HG03097 (cell line): ENCODE measurements at regions not wholly inside any gene's neighbourhood (a gene's known extent, or its start where the extent isn't known, plus 50 kb on each side); places are given as distances from the start of the nearest gene placed in this dataset.

Experiments
- ATAC-seq: cut with Tn5 transposase; IDR thresholded peaks from one replicate; pipeline ENCODE4 v1.9.1; 2021; ENCODE audit not compliant: unreplicated experiment, low FRiP score

GRCh38 chr12:19850346-19851065 lies 411.2 kb downstream of the AEBP2 start:
- ATAC-seq: no peak

- no peak for ATAC-seq
These were observed 413.0 kb downstream of the AEBP2 start for GRCh38 chr12:19852100-19852855.

- no peak for ATAC-seq
These were observed 416.6 kb downstream of the AEBP2 start for GRCh38 chr12:19855851-19856250.

GRCh38 chr12:19856389-19856788 lies 417.1 kb downstream of the AEBP2 start:
- ATAC-seq: no peak

- no peak for ATAC-seq
These were observed 417.9 kb downstream of the AEBP2 start for GRCh38 chr12:19857204-19857603.

GRCh38 chr12:19867151-19867550 lies 427.9 kb downstream of the AEBP2 start:
- ATAC-seq: no peak

GRCh38 chr12:19867970-19868369 lies 428.7 kb downstream of the AEBP2 start:
- ATAC-seq: no peak

- no peak for ATAC-seq
These were observed 430.1 kb downstream of the AEBP2 start for GRCh38 chr12:19869413-19869812.

- no peak for ATAC-seq
These were observed 433.6 kb downstream of the AEBP2 start for GRCh38 chr12:19872621-19873540.

- ATAC-seq: no peak
These were observed 440.8 kb downstream of the AEBP2 start for GRCh38 chr12:19880076-19880475.

- ATAC-seq: no peak
These were observed 441.4 kb downstream of the AEBP2 start for GRCh38 chr12:19880721-19881120.

- ATAC-seq: no peak
These were observed 443.1 kb downstream of the AEBP2 start for GRCh38 chr12:19882346-19882745.

- ATAC-seq: no peak
These were observed 444.8 kb downstream of the AEBP2 start for GRCh38 chr12:19884021-19884492.

GRCh38 chr12:19885093-19885812 lies 446.0 kb downstream of the AEBP2 start:
- no peak for ATAC-seq

- ATAC-seq: no peak
These were observed 446.8 kb downstream of the AEBP2 start for GRCh38 chr12:19886065-19886464.

GRCh38 chr12:19886639-19887064 lies 447.4 kb downstream of the AEBP2 start:
- no peak for ATAC-seq

- ATAC-seq: no peak
These were observed 450.7 kb downstream of the AEBP2 start for GRCh38 chr12:19890024-19890423.

GRCh38 chr12:19891936-19892591 lies 452.8 kb downstream of the AEBP2 start:
- ATAC-seq: no peak

GRCh38 chr12:19893514-19893913 lies 454.2 kb downstream of the AEBP2 start:
- ATAC-seq: no peak

- ATAC-seq: no peak
These were observed 454.8 kb downstream of the AEBP2 start for GRCh38 chr12:19894050-19894449.
